K562 (cell line): ENCODE measurements at regions not wholly inside any gene's neighbourhood (a gene's known extent, or its start where the extent isn't known, plus 50 kb on each side); places are given as distances from the start of the nearest gene placed in this dataset.

Experiments
- ATAC-seq: fragments of 200-7000 bp; cut with Tn5 transposase; 3 replicates; pipeline ENCODE4 v1.9.1; 2020; ENCODE audit warnings: moderate library complexity
- BruUV-seq: library from RNA; stranded (reverse); fragments of 400-500 nt; replicated peaks from 2 replicates; lab custom pipeline; 2021; lab: Mats Ljungman, UMichigan
- CTCF ChIA-PET: fragments of 300-600 bp; formaldehyde crosslinking; extraction: SDS; loops from one replicate; lab custom pipeline; 2021; ENCODE audit warnings: low intra/inter-chr PET ratio; lab: Yijun Ruan, JAX
- POLR2A ChIA-PET: fragments of 300-600, 350-650 bp; sonication (Branson Sonifier 250); formaldehyde crosslinking; extraction: SDS; loops from one replicate; lab custom pipeline; 2021; ENCODE audit warnings: antibody characterized with exemption, inconsistent platforms; lab: Yijun Ruan, JAX
- DNase-seq, 4 experiments: peaks; one replicate each; pipeline versions ENCODE4 v3.0.0 to v3.0.0-alpha.2; 2011 to 2018; ENCODE audit warnings: low spot score in 3 of 4, mixed read lengths in 3 of 4; ENCODE audit errors: extremely low read depth in 1 of 4
- FAIRE-seq: peaks from 2 replicates; lab custom pipeline; 2011; peaks lifted over from hg19 to GRCh38; lab: Jason Lieb, UNC
- H2AFZ ChIP-seq: 2 replicates; pipeline ENCODE4 v1.6.0; 2011; ENCODE audit warnings: low read depth, low read length, control low read depth, inconsistent platforms
- H3K27ac ChIP-seq: fragments of 200-600 bp; 3 replicates; pipeline ENCODE4 v1.8.0; 2011; ENCODE audit warnings: low read depth, mild to moderate bottlenecking, control low read depth, inconsistent platforms, low read length, moderate library complexity, mixed read lengths; ENCODE audit errors: extremely low read depth
- H3K27me3 ChIP-seq, 2 experiments: fragments of 300-600 bp in 1 of 2; 2 replicates in 1 of 2; 3 replicates in 1 of 2; pipeline versions ENCODE4 v1.6.0 to v1.8.0; 2011; ENCODE audit warnings: inconsistent platforms in 2 of 2, low read length in 2 of 2, mild to moderate bottlenecking in 1 of 2, mixed read lengths in 1 of 2, moderate library complexity in 1 of 2; ENCODE audit not compliant: control insufficient read depth in 2 of 2, insufficient read depth in 2 of 2
- H3K36me3 ChIP-seq: fragments of 300-600 bp; 3 replicates; pipeline ENCODE4 v1.8.0; 2011; ENCODE audit warnings: mild to moderate bottlenecking, low read length, inconsistent platforms; ENCODE audit not compliant: control insufficient read depth, insufficient read depth
- H3K4me1 ChIP-seq, 2 experiments: fragments of 200-600 bp in 1 of 2; replicated peaks in 1 of 2; 2 replicates in 1 of 2; 3 replicates in 1 of 2; pipeline versions ENCODE4 v1.5.1 to v1.8.0; 2011; ENCODE audit warnings: inconsistent platforms in 2 of 2, low read length in 2 of 2, mild to moderate bottlenecking in 1 of 2, mixed read lengths in 1 of 2, moderate library complexity in 1 of 2; ENCODE audit not compliant: control insufficient read depth in 2 of 2, insufficient read depth in 2 of 2
- H3K4me2 ChIP-seq: 2 replicates; pipeline ENCODE4 v1.6.1; 2011; ENCODE audit warnings: low read length, control low read depth, inconsistent platforms, mixed read lengths; ENCODE audit not compliant: insufficient read depth
- H3K4me3 ChIP-seq: fragments of 200-600 bp; sonication (generic), shearing (Covaris generic); 2 replicates; pipeline ENCODE4 v1.5.1; 2016; ENCODE audit warnings: control low read depth, inconsistent platforms
- H3K79me2 ChIP-seq: fragments of 200-600 bp; 3 replicates; pipeline ENCODE4 v1.8.0; 2011; ENCODE audit warnings: low read length, inconsistent platforms; ENCODE audit not compliant: control insufficient read depth, insufficient read depth
- H3K9ac ChIP-seq, 2 experiments: 2 replicates each; pipeline versions ENCODE4 v1.6.0 to v1.6.1; 2011; ENCODE audit warnings: low read depth in 2 of 2, low read length in 2 of 2, control low read depth in 1 of 2, inconsistent platforms in 1 of 2, mild to moderate bottlenecking in 1 of 2, mixed read lengths in 1 of 2; ENCODE audit not compliant: insufficient read depth in 1 of 2
- H3K9me1 ChIP-seq: one replicate; pipeline ENCODE4 v1.6.0; 2011; ENCODE audit warnings: inconsistent platforms, mild to moderate bottlenecking, low read length, moderate library complexity; ENCODE audit not compliant: control insufficient read depth, insufficient read depth
- H3K9me3 ChIP-seq: replicated peaks from 2 replicates; pipeline ENCODE4 v1.5.1; 2011; ENCODE audit warnings: low read depth, low read length, inconsistent platforms; ENCODE audit not compliant: control insufficient read depth, insufficient read depth
- H4K20me1 ChIP-seq: replicated peaks from 2 replicates; pipeline ENCODE4 v1.6.1; 2011; ENCODE audit warnings: low read length, inconsistent platforms, mixed read lengths; ENCODE audit not compliant: control insufficient read depth, insufficient read depth
- BRD9 ChIP-seq: fragments of 450-650 bp; IDR thresholded peaks from 2 replicates; pipeline ENCODE4 v1.6.1; 2018; ENCODE audit warnings: low read depth; ENCODE audit not compliant: partially characterized antibody
- CHD4 ChIP-seq: fragments of 200-600 bp; sonication (generic); IDR thresholded peaks from 3 replicates; pipeline ENCODE4 v1.6.1; 2012; ENCODE audit warnings: low read depth, mild to moderate bottlenecking, mixed read lengths, low read length, inconsistent platforms; ENCODE audit not compliant: insufficient read depth, insufficient replicate concordance, poor library complexity, severe bottlenecking
- FOXA3 ChIP-seq, 2 experiments: fragments of 450-650 bp in 1 of 2; sonication (generic) in 1 of 2; formaldehyde crosslinking; IDR thresholded peaks in 1 of 2; conservative IDR thresholded peaks in 1 of 2; 2 replicates each; pipeline versions ENCODE4 v1.4.0 to v1.8.0; 2020 to 2022; ENCODE audit warnings: mild to moderate bottlenecking in 2 of 2, missing genetic modification reagents in 1 of 2
- GABPA ChIP-seq: fragments of 200-800 bp; sonication (Bioruptor generic); conservative IDR thresholded peaks from 2 replicates; pipeline ENCODE4 v1.6.1; 2016; ENCODE audit warnings: low read depth, missing genetic modification characterization, missing compliant biosample characterization
- GABPB2 ChIP-seq: fragments of 250-450 bp; sonication (Bioruptor Pico); conservative IDR thresholded peaks from 2 replicates; pipeline ENCODE4 v1.5.1; 2021; ENCODE audit warnings: mild to moderate bottlenecking
- HNRNPLL ChIP-seq: fragments of 200-400 bp; formaldehyde crosslinking; IDR thresholded peaks from 2 replicates; pipeline ENCODE4 v1.6.1; 2017; ENCODE audit warnings: low read length, low read depth, mild to moderate bottlenecking; ENCODE audit not compliant: poor library complexity, severe bottlenecking
- MTA1 ChIP-seq: fragments of 450-650 bp; IDR thresholded peaks from 2 replicates; pipeline ENCODE4 v1.6.1; 2017; ENCODE audit warnings: borderline replicate concordance
- PHF8 ChIP-seq: fragments of 200-600 bp; sonication (generic); IDR thresholded peaks from 2 replicates; pipeline ENCODE4 v1.6.1; 2012; ENCODE audit warnings: mixed run types, mild to moderate bottlenecking, inconsistent platforms, low read length, moderate library complexity, borderline replicate concordance
- RCOR1 ChIP-seq, 2 experiments: IDR thresholded peaks; 2 replicates each; pipeline ENCODE4 v1.6.1; 2012; ENCODE audit warnings: low read depth in 2 of 2, low read length in 2 of 2, borderline replicate concordance in 1 of 2, improper control_type of control experiment in 1 of 2
- SREBF2 ChIP-seq: sonication (generic); formaldehyde crosslinking; IDR thresholded peaks from 2 replicates; pipeline ENCODE4 v1.4.0; 2020; ENCODE audit warnings: mild to moderate bottlenecking, missing genetic modification reagents
- ZNF140 ChIP-seq: fragments of 250-450 bp; sonication (Bioruptor Pico); IDR thresholded peaks from 2 replicates; pipeline ENCODE4 v1.8.0; 2021; ENCODE audit warnings: moderate library complexity, mild to moderate bottlenecking, inconsistent platforms
- WGBS: fragments of 100-300 bp; shearing (Covaris generic); methylation state at CpG from one replicate; pipeline ENCODE4 v1.1.6; 2016; ENCODE audit warnings: low coverage, mixed read lengths; ENCODE audit not compliant: insufficient coverage; ENCODE audit errors: missing lambda C conversion rate; 5-methylcytosine and 5-hydroxymethylcytosine counted together
- in situ Hi-C: fragments of 300-500 bp; cut with MboI; formaldehyde crosslinking; loops from 4 replicates; pipeline ENCODE4 v1.15.0; 2018; ENCODE audit warnings: inconsistent platforms, mixed read lengths
- intact Hi-C: fragments of 100-400 bp; cut with micrococcal nuclease; formaldehyde crosslinking; loops from 2 replicates; pipeline ENCODE4 v1.14.2; 2022
- TF ChIP-seq, protein P1 (sequence below): fragments of 450-650 bp; IDR thresholded peaks from 2 replicates; pipeline ENCODE4 v1.6.1; 2016; ENCODE audit warnings: low read depth, mild to moderate bottlenecking, moderate library complexity
- TF ChIP-seq, protein P2 (sequence below): fragments of 450-650 bp; formaldehyde crosslinking; IDR thresholded peaks from 2 replicates; pipeline ENCODE4 v1.4.0; 2022; ENCODE audit warnings: missing genetic modification characterization
- TF ChIP-seq, protein P3 (sequence below): fragments of 200-800 bp; sonication (Bioruptor generic); IDR thresholded peaks from 2 replicates; pipeline ENCODE4 v1.6.1; 2017; ENCODE audit warnings: missing genetic modification characterization, missing compliant biosample characterization

DNA sequence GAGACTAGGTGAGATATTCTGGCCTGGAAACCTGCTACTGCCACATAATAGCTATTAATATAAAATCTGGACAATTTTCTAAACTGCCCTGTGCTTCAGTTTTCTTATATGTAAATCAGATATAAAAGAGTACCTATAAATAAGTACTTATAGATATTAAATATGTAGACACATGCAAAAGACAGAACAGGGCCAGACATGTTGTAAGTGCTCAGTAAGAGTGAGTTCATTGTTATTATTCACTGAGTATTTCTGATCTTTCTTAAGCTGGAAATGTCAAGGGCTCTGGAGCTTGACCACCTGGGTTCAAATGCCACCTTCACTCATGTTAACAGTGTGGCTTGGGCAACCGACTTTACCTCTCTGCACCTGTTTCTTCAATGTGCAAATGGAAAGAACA lies 179.8 kb downstream of the GALC start:
- FAIRE-seq: no peak
- 0% methylated on average over 1 of the region's 1 CpG for WGBS
- Histone ChIP-seq H2AFZ (no peak overlapping the region), H3K79me2 (no peaks in the 10 kb centered on the region), H3K36me3 (no peaks in the 10 kb centered on the region), H3K9me1 (no peaks in the 10 kb centered on the region), H3K9ac (no peak overlapping the region), H3K4me1 (no peaks in the 10 kb centered on the region), H4K20me1 (no peaks in the 10 kb centered on the region), H3K27me3 (no peaks in the 10 kb centered on the region), H3K4me2 (no peak overlapping the region), H3K9me3 (no peaks in the 10 kb centered on the region), H3K27ac (no peak overlapping the region), H3K4me3 (no peak overlapping the region)
- ATAC-seq: no peak
- CTCF ChIA-PET: no interaction called here
- in situ Hi-C loops (no loop called here), intact Hi-C loops (no loop called here)
- TF ChIP-seq SREBF2 (CRISPR knock-in tag) (no peak), CHD4 (no peak)
- POLR2A ChIA-PET: no interaction called here
- no peak for DNase-seq
- no TSS peak for BruUV-seq

DNA sequence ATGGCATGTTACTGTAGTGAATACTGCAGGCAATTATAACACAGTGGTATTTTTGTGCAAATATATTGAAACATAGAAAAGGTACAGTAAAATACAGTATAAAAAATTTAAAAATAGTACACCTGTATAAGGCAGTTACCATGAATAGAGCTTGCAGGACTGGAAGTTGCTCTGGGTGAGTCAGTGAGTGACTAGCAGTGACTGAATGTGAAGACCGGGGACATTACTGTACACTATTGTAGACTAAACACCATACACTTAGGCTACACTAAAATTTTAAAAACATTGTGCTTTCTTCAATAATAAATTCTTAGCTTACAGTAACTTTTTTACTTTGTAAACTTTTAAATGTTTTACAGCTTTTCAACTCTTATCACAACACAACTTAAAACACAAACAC lies 181.7 kb downstream of the GALC start:
- no TSS peak for BruUV-seq
- no peaks in the 10 kb centered on the region for H3K9me1 ChIP-seq
- no peak overlapping the region for H3K27ac ChIP-seq
- 0% methylated on average over 1 of the region's 1 CpG for WGBS
- intact Hi-C loops (no loop called here), in situ Hi-C loops (no loop called here)
- no peak overlapping the region for H2AFZ ChIP-seq
- ATAC-seq: no peak
- H3K79me2 ChIP-seq: no peaks in the 10 kb centered on the region
- H3K27me3 ChIP-seq: no peaks in the 10 kb centered on the region
- ChIA-PET POLR2A (no interaction called here), CTCF (no interaction called here)
- H4K20me1 ChIP-seq: no peaks in the 10 kb centered on the region
- no peak for DNase-seq
- no peak for FAIRE-seq
- no peaks in the 10 kb centered on the region for H3K36me3 ChIP-seq
- no peak overlapping the region for H3K4me2 ChIP-seq
- H3K4me1 ChIP-seq: no peaks in the 10 kb centered on the region
- H3K9me3 ChIP-seq: no peaks in the 10 kb centered on the region
- H3K9ac ChIP-seq: no peak overlapping the region
- H3K4me3 ChIP-seq: no peak overlapping the region
- no peak for TF ChIP-seq PHF8
- TF ChIP-seq HNRNPLL: no peak
- TF ChIP-seq RCOR1 (IDR thresholded peaks at IDR 0.05; ENCODE audit: borderline replicate concordance in 1 of 2, low read depth in 2 of 2, low read length in 2 of 2): no peak
- TF ChIP-seq MTA1: no peak
- no peak for TF ChIP-seq ZNF140
- TF ChIP-seq, protein P1, sequence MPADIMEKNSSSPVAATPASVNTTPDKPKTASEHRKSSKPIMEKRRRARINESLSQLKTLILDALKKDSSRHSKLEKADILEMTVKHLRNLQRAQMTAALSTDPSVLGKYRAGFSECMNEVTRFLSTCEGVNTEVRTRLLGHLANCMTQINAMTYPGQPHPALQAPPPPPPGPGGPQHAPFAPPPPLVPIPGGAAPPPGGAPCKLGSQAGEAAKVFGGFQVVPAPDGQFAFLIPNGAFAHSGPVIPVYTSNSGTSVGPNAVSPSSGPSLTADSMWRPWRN: no peak
- TF ChIP-seq, protein P2, sequence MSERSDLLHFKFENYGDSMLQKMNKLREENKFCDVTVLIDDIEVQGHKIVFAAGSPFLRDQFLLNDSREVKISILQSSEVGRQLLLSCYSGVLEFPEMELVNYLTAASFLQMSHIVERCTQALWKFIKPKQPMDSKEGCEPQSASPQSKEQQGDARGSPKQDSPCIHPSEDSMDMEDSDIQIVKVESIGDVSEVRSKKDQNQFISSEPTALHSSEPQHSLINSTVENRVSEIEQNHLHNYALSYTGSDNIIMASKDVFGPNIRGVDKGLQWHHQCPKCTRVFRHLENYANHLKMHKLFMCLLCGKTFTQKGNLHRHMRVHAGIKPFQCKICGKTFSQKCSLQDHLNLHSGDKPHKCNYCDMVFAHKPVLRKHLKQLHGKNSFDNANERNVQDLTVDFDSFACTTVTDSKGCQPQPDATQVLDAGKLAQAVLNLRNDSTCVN: no peak
- TF ChIP-seq FOXA3 (CRISPR knock-in tag; conservative IDR thresholded peaks at IDR 0.05 in 1 of 2, IDR thresholded peaks at IDR 0.05 in 1 of 2): no peak
- TF ChIP-seq GABPA: no peak
- TF ChIP-seq BRD9: no peak
- TF ChIP-seq GABPB2 (CRISPR knock-in tag): no peak
- TF ChIP-seq, protein P3, sequence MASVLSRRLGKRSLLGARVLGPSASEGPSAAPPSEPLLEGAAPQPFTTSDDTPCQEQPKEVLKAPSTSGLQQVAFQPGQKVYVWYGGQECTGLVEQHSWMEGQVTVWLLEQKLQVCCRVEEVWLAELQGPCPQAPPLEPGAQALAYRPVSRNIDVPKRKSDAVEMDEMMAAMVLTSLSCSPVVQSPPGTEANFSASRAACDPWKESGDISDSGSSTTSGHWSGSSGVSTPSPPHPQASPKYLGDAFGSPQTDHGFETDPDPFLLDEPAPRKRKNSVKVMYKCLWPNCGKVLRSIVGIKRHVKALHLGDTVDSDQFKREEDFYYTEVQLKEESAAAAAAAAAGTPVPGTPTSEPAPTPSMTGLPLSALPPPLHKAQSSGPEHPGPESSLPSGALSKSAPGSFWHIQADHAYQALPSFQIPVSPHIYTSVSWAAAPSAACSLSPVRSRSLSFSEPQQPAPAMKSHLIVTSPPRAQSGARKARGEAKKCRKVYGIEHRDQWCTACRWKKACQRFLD (CRISPR knock-in tag): no peak
